GM18511 (cell line): ENCODE measurements at regions not wholly inside any gene's neighbourhood (a gene's known extent, or its start where the extent isn't known, plus 50 kb on each side); places are given as distances from the start of the nearest gene placed in this dataset.

Experiments used
- ATAC-seq: cut with Tn5 transposase; IDR thresholded peaks from one replicate; pipeline ENCODE4 v1.9.1; 2021; ENCODE audit warnings: mild to moderate bottlenecking, moderate library complexity; ENCODE audit not compliant: unreplicated experiment

GRCh38 chr2:207256476-207257207, 90.9 kb upstream of the KLF7 start:
- no peak for ATAC-seq

- ATAC-seq, result no peak
Observed at GRCh38 chr2:207257251-207258250, 91.8 kb upstream of the KLF7 start.

GRCh38 chr2:207258263-207258991, 92.7 kb upstream of the KLF7 start:
- no peak for ATAC-seq

GRCh38 chr2:207260021-207260420, 94.3 kb upstream of the KLF7 start:
- ATAC-seq, result no peak

GRCh38 chr2:207260947-207261346, 95.2 kb upstream of the KLF7 start:
- no peak for ATAC-seq

- ATAC-seq, result no peak
Observed at GRCh38 chr2:207264310-207264709, 98.6 kb upstream of the KLF7 start.

- ATAC-seq, result no peak
Observed at GRCh38 chr2:207265332-207265731, 99.6 kb upstream of the KLF7 start.

- ATAC-seq, result no peak
Observed at GRCh38 chr2:207265869-207266268, 100.1 kb upstream of the KLF7 start.

- ATAC-seq, result no peak
Observed at GRCh38 chr2:207266648-207267047, 100.9 kb upstream of the KLF7 start.

- no peak for ATAC-seq
Observed at GRCh38 chr2:207269038-207269437, 103.3 kb upstream of the KLF7 start.

GRCh38 chr2:207274530-207275189, 108.9 kb upstream of the KLF7 start:
- no peak for ATAC-seq

- no peak for ATAC-seq
Observed at GRCh38 chr2:207275779-207276178, 110.0 kb upstream of the KLF7 start.

GRCh38 chr2:207276248-207276647, 110.5 kb upstream of the KLF7 start:
- ATAC-seq, result no peak

- no peak for ATAC-seq
Observed at GRCh38 chr2:207276858-207277257, 111.1 kb upstream of the KLF7 start.

- no peak for ATAC-seq
Observed at GRCh38 chr2:207279520-207279919, 113.8 kb upstream of the KLF7 start.

- ATAC-seq, result no peak
Observed at GRCh38 chr2:207281436-207281835, 115.7 kb upstream of the KLF7 start.

- no peak for ATAC-seq
Observed at GRCh38 chr2:207282916-207283315, 117.2 kb upstream of the KLF7 start.

GRCh38 chr2:207283356-207283755, 117.6 kb upstream of the KLF7 start:
- no peak for ATAC-seq

- no peak for ATAC-seq
Observed at GRCh38 chr2:207284556-207285472, 119.1 kb upstream of the KLF7 start.

- peak; percentile 38 for ATAC-seq
Observed at GRCh38 chr2:207285473-207285815, 119.7 kb upstream of the KLF7 start.
